HG03039 (cell line): ENCODE measurements at regions not wholly inside any gene's neighbourhood (a gene's known extent, or its start where the extent isn't known, plus 50 kb on each side); places are given as distances from the start of the nearest gene placed in this dataset.

Experiments
- ATAC-seq: cut with Tn5 transposase; IDR thresholded peaks from one replicate; pipeline ENCODE4 v1.9.1; 2021; ENCODE audit warnings: mild to moderate bottlenecking, moderate library complexity; ENCODE audit not compliant: unreplicated experiment

GRCh38 chr14:89500303-89500702 is 83.3 kb upstream of the FOXN3 start:
- ATAC-seq = no peak

DNA sequence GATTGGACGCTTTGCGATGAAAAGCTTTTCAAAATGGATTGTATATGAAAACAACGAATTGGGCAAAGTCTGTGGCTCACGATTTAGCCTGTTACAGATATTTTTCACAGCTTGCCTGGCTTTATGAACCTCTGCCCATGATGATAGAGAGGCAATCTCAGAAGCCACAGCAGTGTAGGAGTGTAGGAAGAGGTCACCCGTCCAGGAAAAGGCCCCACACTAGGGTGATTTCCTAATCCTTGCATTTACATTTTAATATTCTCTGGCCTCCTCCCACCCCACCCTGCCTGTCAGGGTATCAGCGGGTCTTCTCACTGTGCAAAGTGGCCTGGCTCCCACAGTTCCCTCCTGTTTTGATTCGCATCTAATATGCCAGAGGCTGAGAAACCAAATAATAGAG is 81.8 kb upstream of the FOXN3 start:
- no peak for ATAC-seq

DNA sequence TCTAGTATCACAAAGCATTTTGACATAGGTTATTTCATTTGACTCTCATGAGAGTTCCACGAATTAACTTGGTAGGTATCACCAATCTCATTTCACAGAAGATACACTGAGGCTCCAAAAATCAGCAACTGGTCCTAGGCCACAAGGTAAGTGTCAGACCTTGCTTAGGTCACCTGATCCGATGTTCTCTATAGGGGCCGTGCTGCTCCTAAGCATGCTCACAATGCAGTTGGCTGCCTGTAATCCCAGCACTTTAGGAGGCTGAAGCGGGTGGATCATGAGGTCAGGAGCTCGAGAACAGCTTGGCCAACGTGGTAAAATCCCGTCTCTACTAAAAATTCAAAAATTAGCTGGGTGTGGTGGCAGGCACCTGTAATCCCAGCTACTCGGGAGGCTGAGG is 78.7 kb upstream of the FOXN3 start:
- ATAC-seq = no peak

DNA sequence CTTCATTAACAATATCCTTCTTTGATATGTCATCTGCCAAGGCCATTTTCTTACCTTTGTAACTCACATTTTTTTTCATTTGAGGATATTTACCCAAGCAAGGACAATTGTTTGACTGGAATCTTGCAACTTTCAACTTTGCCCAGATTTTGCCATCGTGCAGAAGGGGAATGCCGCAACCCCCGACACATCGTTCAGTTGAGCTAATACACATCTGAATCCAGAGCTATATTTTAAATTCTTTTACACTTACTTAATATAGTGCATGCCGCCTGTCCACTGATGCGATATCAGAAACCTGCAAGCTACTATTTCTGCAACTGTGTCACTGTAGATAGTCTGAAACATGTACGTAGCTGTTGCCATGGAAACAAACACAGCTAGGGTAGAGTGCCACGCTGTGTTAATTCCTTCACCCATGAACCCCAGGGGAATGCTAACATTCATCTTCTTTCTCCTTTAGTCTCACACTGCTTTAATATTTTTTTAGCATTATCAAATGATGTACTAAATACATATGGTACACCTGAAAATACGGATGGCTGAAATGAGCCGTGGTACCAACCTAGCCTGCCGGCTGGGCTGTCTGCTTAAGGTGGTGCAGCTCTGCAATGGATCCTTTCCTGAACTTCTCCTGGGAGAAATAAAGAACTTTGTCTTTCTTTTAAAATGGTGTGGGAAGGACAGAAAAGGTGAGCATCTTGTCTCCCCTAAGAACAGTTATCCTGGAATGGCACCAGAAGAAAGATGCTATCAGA is 77.0 kb upstream of the FOXN3 start:
- ATAC-seq = peak; percentile 81

- no peak for ATAC-seq
Observed at GRCh38 chr14:89493406-89493805, 76.4 kb upstream of the FOXN3 start.

DNA sequence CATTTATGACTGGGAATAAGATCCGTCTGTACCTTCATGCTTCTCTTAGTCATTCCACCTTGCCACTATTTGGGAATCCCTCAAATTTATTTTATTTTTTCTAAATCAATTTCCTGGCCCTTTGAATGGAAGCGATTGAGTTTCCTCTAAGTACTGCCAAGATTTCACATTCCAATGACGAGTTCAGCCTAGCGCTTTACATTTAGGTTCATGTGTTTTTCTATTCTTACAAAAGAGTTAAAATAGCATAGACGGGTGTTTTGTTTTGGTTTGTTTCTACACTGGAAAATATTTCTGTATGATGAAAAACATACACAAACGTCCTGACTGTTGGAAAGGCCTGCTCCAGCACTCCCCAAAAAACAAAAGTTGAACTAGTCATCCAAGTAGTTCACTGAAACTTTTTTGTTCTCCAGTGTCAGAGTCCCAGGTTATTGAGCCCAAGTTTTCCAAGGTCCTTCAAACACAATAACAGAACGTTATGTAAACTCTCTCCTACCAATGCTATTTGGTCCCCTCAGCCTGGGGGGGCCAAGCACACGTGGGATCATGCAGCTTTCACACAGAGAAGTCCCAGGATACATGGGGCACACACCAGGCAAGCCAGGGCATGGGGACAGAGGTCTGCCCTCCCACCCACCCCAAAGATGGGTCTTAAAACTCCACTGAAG is 74.8 kb upstream of the FOXN3 start:
- no peak for ATAC-seq

DNA sequence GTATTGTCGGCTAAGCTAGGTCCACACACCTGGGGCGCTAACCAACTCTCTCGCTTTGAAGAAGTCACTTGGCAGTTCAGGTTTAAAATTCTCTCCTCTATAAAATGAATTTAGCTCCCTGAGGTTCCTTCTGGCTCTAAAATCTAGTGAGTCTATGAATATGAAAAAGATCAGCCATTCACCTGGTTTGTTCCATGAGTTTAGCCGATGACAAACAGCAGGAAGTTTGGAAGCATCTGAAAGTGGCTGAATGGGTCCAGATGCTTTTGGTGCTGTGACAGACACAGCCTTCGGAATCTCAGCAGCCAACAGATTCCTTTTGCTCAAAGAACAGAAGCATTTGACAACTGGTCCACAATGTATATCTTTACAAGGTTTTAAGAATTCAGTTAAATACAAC is 73.4 kb upstream of the FOXN3 start:
- no peak for ATAC-seq

- ATAC-seq = no peak
Observed at GRCh38 chr14:89489761-89490437, 72.9 kb upstream of the FOXN3 start.

- ATAC-seq = no peak
Observed at GRCh38 chr14:89486961-89487360, 69.9 kb upstream of the FOXN3 start.

DNA sequence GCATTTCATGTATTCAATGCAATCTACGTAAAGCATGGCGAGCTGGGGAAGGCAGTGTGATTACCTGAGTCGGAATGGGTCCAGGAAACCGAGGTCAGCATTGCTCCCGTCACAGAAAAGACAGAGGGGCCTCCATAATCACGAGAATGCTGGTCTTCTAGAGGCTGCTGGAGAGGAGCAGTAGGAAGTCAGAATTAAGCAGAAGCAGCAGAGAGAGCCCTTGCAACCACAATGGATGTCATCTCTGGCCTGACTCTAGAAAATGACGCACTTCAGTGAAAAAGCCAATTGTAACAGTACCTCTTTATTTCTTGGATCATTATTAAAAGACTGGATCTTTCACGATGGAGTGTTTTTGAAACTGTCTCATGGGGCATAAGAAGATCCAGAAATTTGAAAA is 69.5 kb upstream of the FOXN3 start:
- no peak for ATAC-seq

DNA sequence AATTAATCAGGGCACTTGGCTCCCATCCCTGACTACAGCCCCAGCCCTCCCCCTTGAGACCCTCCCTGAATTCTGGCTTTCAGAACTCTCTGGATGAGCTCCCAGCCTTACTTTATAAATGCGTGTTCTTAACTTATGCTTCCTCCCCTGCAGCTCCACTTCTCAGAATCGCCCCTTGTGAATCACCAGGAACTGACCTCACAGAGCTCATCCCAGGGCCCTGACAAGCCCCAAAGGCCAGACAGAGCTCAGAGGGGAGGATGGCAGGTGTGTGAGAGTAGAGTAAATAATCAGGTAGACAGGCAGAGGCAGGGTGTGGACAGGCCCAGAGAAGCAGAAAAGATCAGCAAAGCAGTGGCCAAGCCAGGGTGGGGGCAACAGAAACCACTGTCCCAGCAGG is 68.2 kb upstream of the FOXN3 start:
- ATAC-seq = no peak

DNA sequence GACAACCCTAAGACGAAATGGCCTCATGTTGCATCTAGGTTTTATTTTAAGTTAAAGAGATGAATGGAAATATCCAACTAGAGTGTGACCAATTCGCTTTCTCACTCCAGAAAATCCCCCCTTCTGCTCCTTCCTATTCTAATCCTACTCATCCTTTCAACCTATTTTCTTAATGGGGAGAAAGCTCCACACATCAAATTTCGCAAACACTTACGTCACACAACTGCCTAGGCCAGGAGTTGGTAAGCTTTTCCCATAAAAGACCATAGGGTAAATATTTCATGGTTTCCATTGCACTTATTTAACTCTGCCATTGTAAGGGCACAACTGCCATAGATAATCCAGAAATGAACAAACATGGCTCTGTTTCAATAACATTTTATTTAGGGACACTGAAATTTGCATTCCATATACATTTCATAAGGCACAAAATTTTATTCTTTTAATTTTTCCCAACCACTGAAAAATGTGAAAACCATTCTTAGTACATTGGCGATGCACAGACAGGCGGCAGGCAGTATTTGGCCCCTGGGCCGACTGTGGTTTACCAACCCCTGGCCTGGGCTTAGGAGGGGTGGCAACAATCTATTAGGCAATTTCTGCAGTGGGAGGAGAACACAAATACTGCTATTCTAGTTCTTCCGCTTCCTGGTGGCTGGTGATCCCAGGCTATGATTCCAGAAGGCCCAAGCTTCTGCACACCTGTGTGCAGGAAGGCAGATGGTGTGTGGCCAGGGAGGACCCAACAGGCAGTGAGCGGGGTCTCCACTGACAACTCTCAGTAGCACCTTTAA is 67.2 kb upstream of the FOXN3 start:
- ATAC-seq = no peak

DNA sequence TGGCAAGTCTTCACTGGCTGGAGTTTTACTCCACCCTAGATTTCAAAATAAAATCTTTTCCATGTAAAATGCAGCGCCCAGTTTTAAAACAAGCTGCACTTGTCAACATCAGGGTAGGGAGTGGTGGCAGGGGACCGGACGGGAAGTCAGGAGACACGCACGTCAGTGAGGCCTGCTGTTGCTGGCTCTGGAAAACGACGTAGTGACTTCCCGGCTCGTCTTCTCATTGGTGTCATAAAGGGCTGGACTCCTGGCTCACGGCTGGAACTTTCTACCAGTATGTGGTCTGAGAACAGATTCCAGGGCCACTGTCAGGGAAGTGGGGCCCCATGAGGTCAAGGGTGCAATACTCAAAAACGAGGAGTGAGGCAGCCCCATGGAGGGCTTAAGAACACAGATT is 64.2 kb upstream of the FOXN3 start:
- ATAC-seq = no peak

- no peak for ATAC-seq
Observed at GRCh38 chr14:89480278-89480677, 63.2 kb upstream of the FOXN3 start.

- ATAC-seq = no peak
Observed at GRCh38 chr14:89479802-89480201, 62.8 kb upstream of the FOXN3 start.

DNA sequence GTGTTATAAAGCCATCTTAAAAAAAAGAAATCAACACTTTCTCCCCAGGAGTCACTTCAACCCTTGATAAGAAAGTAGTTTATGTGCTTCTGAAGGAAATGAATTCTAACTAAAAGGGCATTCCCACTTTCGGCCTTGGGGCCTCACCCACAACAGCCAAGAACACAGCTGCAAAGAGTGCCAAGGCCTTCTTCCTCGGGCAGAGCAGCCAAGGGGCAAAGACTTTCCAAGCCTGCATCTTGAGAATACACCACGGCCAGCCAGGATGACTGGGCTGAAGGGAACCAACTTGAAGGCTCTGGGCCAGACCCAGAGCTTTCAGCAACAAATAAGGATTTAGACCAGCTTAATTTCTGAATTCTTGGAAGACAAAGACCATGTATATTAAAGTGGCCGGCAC is 60.4 kb upstream of the FOXN3 start:
- no peak for ATAC-seq

GRCh38 chr14:89476354-89476896 is 59.4 kb upstream of the FOXN3 start:
- no peak for ATAC-seq

GRCh38 chr14:89474464-89474863 is 57.4 kb upstream of the FOXN3 start:
- ATAC-seq = no peak

DNA sequence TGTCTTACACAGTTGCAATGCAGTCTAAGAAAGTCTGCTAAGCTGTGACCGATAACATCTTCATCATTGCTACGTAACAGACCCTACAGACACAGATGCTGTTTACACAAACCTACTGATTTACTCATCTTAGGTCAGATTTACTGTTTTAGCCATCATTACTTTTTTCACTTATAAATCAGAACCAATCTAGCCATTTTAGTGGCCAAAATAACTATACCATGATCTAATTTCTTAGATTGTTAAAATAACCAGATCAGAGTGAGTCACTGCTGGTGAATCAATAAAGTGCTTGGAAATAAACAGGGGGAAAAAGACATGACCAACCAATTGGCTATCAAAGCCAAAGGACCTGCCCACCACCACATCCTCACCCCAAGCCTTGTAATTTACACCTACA is 57.0 kb upstream of the FOXN3 start:
- ATAC-seq = no peak

DNA sequence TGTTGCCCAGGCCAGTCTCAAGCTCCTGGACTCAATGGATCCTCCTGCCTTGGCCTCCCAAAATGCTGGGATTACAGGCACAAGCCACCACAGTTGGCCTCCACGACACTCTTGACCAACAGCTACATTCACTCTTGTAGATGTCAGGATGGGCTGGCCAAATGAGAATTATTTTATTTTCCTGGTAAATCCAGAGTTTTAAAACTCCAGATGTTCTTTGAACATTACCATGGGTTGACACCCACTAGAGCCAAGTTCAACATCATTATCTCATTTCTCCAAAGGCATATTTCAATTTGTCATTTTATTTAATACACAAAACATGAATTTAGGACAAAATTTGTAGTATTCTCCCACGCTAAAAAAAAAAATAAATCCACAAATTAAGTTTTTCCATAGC is 56.5 kb upstream of the FOXN3 start:
- no peak for ATAC-seq

DNA sequence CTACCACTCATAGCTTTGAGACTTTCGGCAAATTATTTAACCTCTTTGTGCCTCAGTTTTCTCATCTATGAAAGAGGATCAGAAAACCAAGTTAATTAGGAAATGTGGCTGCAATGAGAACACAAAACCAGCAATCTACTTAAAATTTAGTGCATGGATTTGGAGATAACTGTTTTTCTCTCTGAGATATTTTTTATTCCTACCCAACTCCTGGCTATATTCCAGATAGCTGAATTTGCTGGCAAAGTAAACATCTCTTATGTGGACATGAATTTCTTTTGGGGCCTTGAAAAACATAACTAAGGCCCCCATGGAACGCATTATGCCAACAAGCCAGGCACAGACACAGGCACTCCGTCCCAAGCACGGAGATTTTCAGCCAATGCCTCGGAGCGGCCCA is 53.4 kb upstream of the FOXN3 start:
- no peak for ATAC-seq
